ENCODE measurements at regions not wholly inside any gene's neighbourhood (a gene's known extent, or its start where the extent isn't known, plus 50 kb on each side); places are given as distances from the start of the nearest gene placed in this dataset.

- H3K36me3 ChIP-seq = no peaks in the 10 kb centered on the region
These were observed 413.1 kb upstream of the KIF2B start for GRCh38 chr17:53409588-53409987.

GRCh38 chr17:53406907-53407306, 415.8 kb upstream of the KIF2B start:
- Histone ChIP-seq H3K27ac (no peak overlapping the region), H3K9ac (no peak overlapping the region), H3K36me3 (no peaks in the 10 kb centered on the region), H3K9me3 (peaks cover 17% of the 10 kb centered on the region), H3K27me3 (no peaks in the 10 kb centered on the region), H4K20me1 (no peaks in the 10 kb centered on the region), H3K4me1 (no peaks in the 10 kb centered on the region), H3K4me3 (no peak overlapping the region), H3K4me2 (no peak overlapping the region)
- no peak for TF ChIP-seq Cebpa-rat (IDR thresholded peaks at IDR 0.05)

More at GRCh38 chr17:53409588-53409987, 413.1 kb upstream of the KIF2B start:
- Histone ChIP-seq H3K9me3 (peaks cover 9% of the 10 kb centered on the region), H3K27me3 (no peaks in the 10 kb centered on the region), H3K27ac (no peak overlapping the region), H3K4me1 (no peaks in the 10 kb centered on the region), H4K20me1 (no peaks in the 10 kb centered on the region), H3K4me3 (no peak overlapping the region), H3K4me2 (no peak overlapping the region), H3K9ac (no peak overlapping the region)
- no peak for TF ChIP-seq Cebpa-rat (IDR thresholded peaks at IDR 0.05)

DNA sequence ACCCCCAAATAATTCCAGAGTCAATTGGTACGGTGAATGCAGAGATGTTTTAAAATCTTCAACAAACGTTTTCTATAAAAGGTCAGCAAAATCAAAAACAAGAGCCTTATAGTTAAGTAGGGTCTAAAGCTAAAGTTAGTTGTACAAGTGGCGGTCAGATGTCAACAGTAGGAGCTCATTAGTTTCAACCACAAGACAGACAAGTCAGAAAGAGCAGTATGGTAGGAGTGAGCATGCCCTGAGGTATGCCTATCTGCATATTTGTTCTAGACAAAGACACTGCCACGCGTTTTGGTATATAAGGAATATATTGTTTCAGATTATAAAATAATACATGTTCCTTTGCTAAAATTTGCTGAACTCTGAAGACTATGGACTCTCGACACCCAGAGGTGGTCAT, 431.5 kb upstream of the KIF2B start:
- H3K27ac ChIP-seq = no peak overlapping the region
- H3K36me3 ChIP-seq = no peaks in the 10 kb centered on the region
- no peak overlapping the region for H3K4me3 ChIP-seq
- H3K9ac ChIP-seq = no peak overlapping the region
- TF ChIP-seq Cebpa-rat (IDR thresholded peaks at IDR 0.05) = no peak
- H3K4me2 ChIP-seq = no peak overlapping the region
- no peaks in the 10 kb centered on the region for H3K27me3 ChIP-seq
- H4K20me1 ChIP-seq = no peaks in the 10 kb centered on the region
- H3K9me3 ChIP-seq = no peaks in the 10 kb centered on the region
- H3K4me1 ChIP-seq = no peaks in the 10 kb centered on the region

GRCh38 chr17:53390575-53390974, 432.2 kb upstream of the KIF2B start:
- no peaks in the 10 kb centered on the region for H3K9me3 ChIP-seq
- H3K9ac ChIP-seq = no peak overlapping the region
- H3K27me3 ChIP-seq = no peaks in the 10 kb centered on the region
- no peak overlapping the region for H3K4me3 ChIP-seq
- H4K20me1 ChIP-seq = no peaks in the 10 kb centered on the region
- no peak for TF ChIP-seq Cebpa-rat (IDR thresholded peaks at IDR 0.05)
- H3K27ac ChIP-seq = no peak overlapping the region
- H3K4me2 ChIP-seq = no peak overlapping the region
- no peaks in the 10 kb centered on the region for H3K4me1 ChIP-seq
- H3K36me3 ChIP-seq = no peaks in the 10 kb centered on the region

GRCh38 chr17:53387745-53388144, 435.0 kb upstream of the KIF2B start:
- no peak overlapping the region for H3K27ac ChIP-seq
- no peak overlapping the region for H3K9ac ChIP-seq
- H3K27me3 ChIP-seq = no peaks in the 10 kb centered on the region
- no peaks in the 10 kb centered on the region for H4K20me1 ChIP-seq
- H3K4me1 ChIP-seq = no peaks in the 10 kb centered on the region
- H3K4me3 ChIP-seq = no peak overlapping the region
- H3K4me2 ChIP-seq = no peak overlapping the region
- no peaks in the 10 kb centered on the region for H3K9me3 ChIP-seq
- no peaks in the 10 kb centered on the region for H3K36me3 ChIP-seq
- TF ChIP-seq Cebpa-rat (IDR thresholded peaks at IDR 0.05) = no peak

- H3K36me3 ChIP-seq = no peaks in the 10 kb centered on the region
- no peak overlapping the region for H3K4me2 ChIP-seq
These were observed 468.8 kb upstream of the KIF2B start for GRCh38 chr17:53353919-53354351.

GRCh38 chr17:53344778-53345177, 477.9 kb upstream of the KIF2B start:
- Histone ChIP-seq H3K36me3 (no peaks in the 10 kb centered on the region), H3K27ac (no peak overlapping the region), H3K27me3 (no peaks in the 10 kb centered on the region), H3K4me2 (no peak overlapping the region), H4K20me1 (no peaks in the 10 kb centered on the region), H3K4me3 (no peak overlapping the region), H3K4me1 (no peaks in the 10 kb centered on the region), H3K9me3 (no peaks in the 10 kb centered on the region; the same call in 1 of the 2 replicates), H3K9ac (no peak overlapping the region)
- no peak for TF ChIP-seq Cebpa-rat (IDR thresholded peaks at IDR 0.05)

More at GRCh38 chr17:53353919-53354351, 468.8 kb upstream of the KIF2B start:
- Histone ChIP-seq H3K9me3 (no peaks in the 10 kb centered on the region), H3K27me3 (no peaks in the 10 kb centered on the region), H3K4me3 (no peak overlapping the region), H3K4me1 (no peaks in the 10 kb centered on the region), H3K27ac (no peak overlapping the region), H3K9ac (no peak overlapping the region), H4K20me1 (no peaks in the 10 kb centered on the region)
- TF ChIP-seq Cebpa-rat (IDR thresholded peaks at IDR 0.05) = no peak

DNA sequence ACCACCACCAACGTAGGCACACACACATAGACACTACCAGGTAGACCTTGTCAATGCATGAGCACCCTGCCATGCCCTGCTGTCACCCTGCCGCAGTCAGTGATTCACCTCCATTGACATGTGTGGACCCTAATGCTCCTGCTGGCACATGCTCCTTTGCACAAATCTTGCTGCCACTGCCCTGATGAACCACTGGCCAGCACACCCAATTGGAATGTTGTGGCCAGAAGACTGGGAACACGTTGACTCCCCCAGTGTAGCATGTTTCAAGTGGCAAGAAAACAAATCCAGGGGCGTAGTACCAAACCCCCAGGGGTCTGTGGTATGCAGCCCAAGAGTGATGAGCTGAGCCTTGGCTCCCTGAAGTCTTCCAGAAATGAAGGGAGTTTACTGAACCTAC, 486.4 kb upstream of the KIF2B start:
- H3K9ac ChIP-seq = no peak overlapping the region
- H3K4me3 ChIP-seq = no peak overlapping the region
- no peaks in the 10 kb centered on the region; the same call in 1 of the 2 replicates for H3K9me3 ChIP-seq
- H3K27ac ChIP-seq = no peak overlapping the region
- H3K4me2 ChIP-seq = no peak overlapping the region
- no peaks in the 10 kb centered on the region for H3K4me1 ChIP-seq
- no peaks in the 10 kb centered on the region for H4K20me1 ChIP-seq
- H3K27me3 ChIP-seq = no peaks in the 10 kb centered on the region
- TF ChIP-seq Cebpa-rat (IDR thresholded peaks at IDR 0.05) = no peak
- no peaks in the 10 kb centered on the region for H3K36me3 ChIP-seq

GRCh38 chr17:53335443-53335842, 487.3 kb upstream of the KIF2B start:
- Histone ChIP-seq H4K20me1 (no peaks in the 10 kb centered on the region), H3K9me3 (no peaks in the 10 kb centered on the region; the same call in 1 of the 2 replicates), H3K36me3 (no peaks in the 10 kb centered on the region), H3K9ac (no peak overlapping the region), H3K27me3 (no peaks in the 10 kb centered on the region), H3K27ac (no peak overlapping the region), H3K4me1 (no peaks in the 10 kb centered on the region), H3K4me2 (no peak overlapping the region), H3K4me3 (no peak overlapping the region)
- no peak for TF ChIP-seq Cebpa-rat (IDR thresholded peaks at IDR 0.05)

GRCh38 chr17:53330756-53331155, 492.0 kb upstream of the KIF2B start:
- H3K27me3 ChIP-seq = no peaks in the 10 kb centered on the region
- no peaks in the 10 kb centered on the region for H3K4me1 ChIP-seq
- no peaks in the 10 kb centered on the region for H3K9me3 ChIP-seq

DNA sequence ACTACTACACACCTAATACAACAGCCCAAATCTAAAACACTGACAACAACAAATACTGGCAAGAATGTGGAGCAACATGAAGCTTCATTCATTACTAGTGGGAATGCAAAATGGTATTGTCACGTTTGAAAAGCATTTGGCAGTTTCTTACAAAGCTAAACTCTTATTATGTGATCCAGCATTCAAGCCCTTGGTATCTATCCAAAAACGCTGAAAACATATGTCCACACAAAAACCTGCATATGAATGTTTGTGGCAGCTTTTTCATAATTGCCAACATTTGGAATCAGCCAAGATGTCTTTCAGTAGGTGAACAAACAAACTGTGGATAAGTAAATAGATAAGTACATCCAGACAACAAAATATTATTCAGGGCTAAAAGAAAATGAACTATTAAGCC, 501.1 kb upstream of the KIF2B start:
- Histone ChIP-seq H3K4me2 (no peak overlapping the region), H3K4me3 (no peak overlapping the region), H3K36me3 (no peaks in the 10 kb centered on the region), H3K4me1 (no peaks in the 10 kb centered on the region), H3K27ac (no peak overlapping the region), H3K27me3 (no peaks in the 10 kb centered on the region), H3K9ac (no peak overlapping the region), H4K20me1 (no peaks in the 10 kb centered on the region), H3K9me3 (no peaks in the 10 kb centered on the region)
- TF ChIP-seq Cebpa-rat (IDR thresholded peaks at IDR 0.05) = no peak

More at GRCh38 chr17:53330756-53331155, 492.0 kb upstream of the KIF2B start:
- no peaks in the 10 kb centered on the region for H4K20me1 ChIP-seq
- no peaks in the 10 kb centered on the region for H3K36me3 ChIP-seq
- H3K9ac ChIP-seq = no peak overlapping the region
- TF ChIP-seq Cebpa-rat (IDR thresholded peaks at IDR 0.05) = no peak
- no peak overlapping the region for H3K27ac ChIP-seq
- H3K4me3 ChIP-seq = no peak overlapping the region
- no peak overlapping the region for H3K4me2 ChIP-seq

Measured in BLaER1 (cell line).